K562 (cell line): ENCODE measurements at regions not wholly inside any gene's neighbourhood (a gene's known extent, or its start where the extent isn't known, plus 50 kb on each side); places are given as distances from the start of the nearest gene placed in this dataset.
"Not testable (repeated sequence)": the region's sequence is repeated elsewhere in the genome, so short reads cannot be mapped to it uniquely, and the experiment has no call there.

Experiments
- ATAC-seq: fragments of 200-7000 bp; cut with Tn5 transposase; 3 replicates; pipeline ENCODE4 v1.9.1; 2020; ENCODE audit warnings: moderate library complexity
- BruUV-seq: library from RNA; stranded (reverse); fragments of 400-500 nt; replicated peaks from 2 replicates; lab custom pipeline; 2021; lab: Mats Ljungman, UMichigan
- CTCF ChIA-PET: fragments of 300-600 bp; formaldehyde crosslinking; extraction: SDS; loops from one replicate; lab custom pipeline; 2021; ENCODE audit warnings: low intra/inter-chr PET ratio; lab: Yijun Ruan, JAX
- POLR2A ChIA-PET: fragments of 300-600, 350-650 bp; sonication (Branson Sonifier 250); formaldehyde crosslinking; extraction: SDS; loops from one replicate; lab custom pipeline; 2021; ENCODE audit warnings: antibody characterized with exemption, inconsistent platforms; lab: Yijun Ruan, JAX
- DNase-seq, 4 experiments: peaks; one replicate each; pipeline versions ENCODE4 v3.0.0 to v3.0.0-alpha.2; 2011 to 2018; ENCODE audit warnings: low spot score in 3 of 4, mixed read lengths in 3 of 4; ENCODE audit errors: extremely low read depth in 1 of 4
- FAIRE-seq: peaks from 2 replicates; lab custom pipeline; 2011; peaks lifted over from hg19 to GRCh38; lab: Jason Lieb, UNC
- H2AFZ ChIP-seq: 2 replicates; pipeline ENCODE4 v1.6.0; 2011; ENCODE audit warnings: low read depth, low read length, control low read depth, inconsistent platforms
- H3K27ac ChIP-seq: fragments of 200-600 bp; 3 replicates; pipeline ENCODE4 v1.8.0; 2011; ENCODE audit warnings: low read depth, mild to moderate bottlenecking, control low read depth, inconsistent platforms, low read length, moderate library complexity, mixed read lengths; ENCODE audit errors: extremely low read depth
- H3K27me3 ChIP-seq, 2 experiments: fragments of 300-600 bp in 1 of 2; 2 replicates in 1 of 2; 3 replicates in 1 of 2; pipeline versions ENCODE4 v1.6.0 to v1.8.0; 2011; ENCODE audit warnings: inconsistent platforms in 2 of 2, low read length in 2 of 2, mild to moderate bottlenecking in 1 of 2, mixed read lengths in 1 of 2, moderate library complexity in 1 of 2; ENCODE audit not compliant: control insufficient read depth in 2 of 2, insufficient read depth in 2 of 2
- H3K36me3 ChIP-seq: fragments of 300-600 bp; 3 replicates; pipeline ENCODE4 v1.8.0; 2011; ENCODE audit warnings: mild to moderate bottlenecking, low read length, inconsistent platforms; ENCODE audit not compliant: control insufficient read depth, insufficient read depth
- H3K4me1 ChIP-seq, 2 experiments: fragments of 200-600 bp in 1 of 2; replicated peaks in 1 of 2; 2 replicates in 1 of 2; 3 replicates in 1 of 2; pipeline versions ENCODE4 v1.5.1 to v1.8.0; 2011; ENCODE audit warnings: inconsistent platforms in 2 of 2, low read length in 2 of 2, mild to moderate bottlenecking in 1 of 2, mixed read lengths in 1 of 2, moderate library complexity in 1 of 2; ENCODE audit not compliant: control insufficient read depth in 2 of 2, insufficient read depth in 2 of 2
- H3K4me2 ChIP-seq: 2 replicates; pipeline ENCODE4 v1.6.1; 2011; ENCODE audit warnings: low read length, control low read depth, inconsistent platforms, mixed read lengths; ENCODE audit not compliant: insufficient read depth
- H3K4me3 ChIP-seq: fragments of 200-600 bp; sonication (generic), shearing (Covaris generic); 2 replicates; pipeline ENCODE4 v1.5.1; 2016; ENCODE audit warnings: control low read depth, inconsistent platforms
- H3K79me2 ChIP-seq: fragments of 200-600 bp; 3 replicates; pipeline ENCODE4 v1.8.0; 2011; ENCODE audit warnings: low read length, inconsistent platforms; ENCODE audit not compliant: control insufficient read depth, insufficient read depth
- H3K9ac ChIP-seq, 2 experiments: 2 replicates each; pipeline versions ENCODE4 v1.6.0 to v1.6.1; 2011; ENCODE audit warnings: low read depth in 2 of 2, low read length in 2 of 2, control low read depth in 1 of 2, inconsistent platforms in 1 of 2, mild to moderate bottlenecking in 1 of 2, mixed read lengths in 1 of 2; ENCODE audit not compliant: insufficient read depth in 1 of 2
- H3K9me1 ChIP-seq: one replicate; pipeline ENCODE4 v1.6.0; 2011; ENCODE audit warnings: inconsistent platforms, mild to moderate bottlenecking, low read length, moderate library complexity; ENCODE audit not compliant: control insufficient read depth, insufficient read depth
- H3K9me3 ChIP-seq: replicated peaks from 2 replicates; pipeline ENCODE4 v1.5.1; 2011; ENCODE audit warnings: low read depth, low read length, inconsistent platforms; ENCODE audit not compliant: control insufficient read depth, insufficient read depth
- H4K20me1 ChIP-seq: replicated peaks from 2 replicates; pipeline ENCODE4 v1.6.1; 2011; ENCODE audit warnings: low read length, inconsistent platforms, mixed read lengths; ENCODE audit not compliant: control insufficient read depth, insufficient read depth
- CREBBP ChIP-seq: IDR thresholded peaks from one replicate; pipeline ENCODE4 v1.6.1; 2012; ENCODE audit warnings: low read depth, mild to moderate bottlenecking, control low read depth, inconsistent platforms, low read length
- CTCF ChIP-seq, 3 experiments: IDR thresholded peaks in 2 of 3; conservative IDR thresholded peaks in 1 of 3; 2 replicates each; pipeline ENCODE4 v1.5.1; 2011 to 2012; ENCODE audit warnings: low read length in 3 of 3, mild to moderate bottlenecking in 3 of 3, control low read depth in 2 of 3, improper control_type of control experiment in 1 of 3, inconsistent platforms in 1 of 3, low read depth in 1 of 3, mixed read lengths in 1 of 3, moderate library complexity in 1 of 3; ENCODE audit not compliant: insufficient read depth in 2 of 3
- FOXJ3 ChIP-seq: sonication (generic); formaldehyde crosslinking; IDR thresholded peaks from 2 replicates; pipeline ENCODE4 v1.4.0; 2020; ENCODE audit warnings: mild to moderate bottlenecking, missing genetic modification reagents
- FOXK1 ChIP-seq: sonication (generic); formaldehyde crosslinking; IDR thresholded peaks from 2 replicates; pipeline ENCODE4 v1.8.0; 2022; ENCODE audit warnings: missing genetic modification reagents, mild to moderate bottlenecking, borderline replicate concordance
- RBFOX2 ChIP-seq: fragments of 200-400 bp; formaldehyde crosslinking; IDR thresholded peaks from 2 replicates; pipeline ENCODE4 v1.6.1; 2017; ENCODE audit warnings: low read depth, mild to moderate bottlenecking, low read length, moderate library complexity
- SMC3 ChIP-seq: conservative IDR thresholded peaks from 2 replicates; pipeline ENCODE4 v1.6.1; 2011; ENCODE audit warnings: low read depth, low read length, improper control_type of control experiment; ENCODE audit not compliant: insufficient read depth
- WGBS: fragments of 100-300 bp; shearing (Covaris generic); methylation state at CpG from one replicate; pipeline ENCODE4 v1.1.6; 2016; ENCODE audit warnings: low coverage, mixed read lengths; ENCODE audit not compliant: insufficient coverage; ENCODE audit errors: missing lambda C conversion rate; 5-methylcytosine and 5-hydroxymethylcytosine counted together
- in situ Hi-C: fragments of 300-500 bp; cut with MboI; formaldehyde crosslinking; loops from 4 replicates; pipeline ENCODE4 v1.15.0; 2018; ENCODE audit warnings: inconsistent platforms, mixed read lengths
- intact Hi-C: fragments of 100-400 bp; cut with micrococcal nuclease; formaldehyde crosslinking; loops from 2 replicates; pipeline ENCODE4 v1.14.2; 2022
- TF ChIP-seq, protein P1 (sequence below): IDR thresholded peaks from 2 replicates; pipeline ENCODE4 v1.6.1; 2011; ENCODE audit not compliant: insufficient read length; ENCODE audit errors: extremely low read depth

DNA sequence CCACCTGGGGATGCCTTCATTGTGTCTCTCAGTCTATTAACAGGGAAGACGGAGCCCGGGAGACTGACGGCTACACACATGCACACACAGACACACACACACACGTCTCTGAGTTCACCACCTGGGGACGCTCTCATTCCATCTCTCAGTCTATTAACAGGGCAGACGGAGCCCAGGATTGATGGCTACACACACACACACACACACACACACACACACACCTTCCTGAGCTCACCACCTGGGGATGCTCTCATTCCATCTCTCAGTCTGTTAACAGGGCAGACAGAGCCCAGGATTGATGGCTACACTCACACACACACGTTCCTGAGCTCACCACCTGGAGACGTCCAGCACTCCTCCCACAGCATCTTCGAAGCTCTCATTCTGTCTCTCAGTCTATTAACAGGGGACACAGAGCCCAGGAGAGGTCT is 143.9 kb downstream of the OR4M2 start:
- H2AFZ ChIP-seq, result no peak overlapping the region
- WGBS, result 0% methylated on average over 9 of the region's 9 CpGs
- intact Hi-C loops (no loop called here), in situ Hi-C loops (no loop called here)
- H3K36me3 ChIP-seq, result no peaks in the 10 kb centered on the region
- no peaks in the 10 kb centered on the region for H3K79me2 ChIP-seq
- TF ChIP-seq, protein P1, sequence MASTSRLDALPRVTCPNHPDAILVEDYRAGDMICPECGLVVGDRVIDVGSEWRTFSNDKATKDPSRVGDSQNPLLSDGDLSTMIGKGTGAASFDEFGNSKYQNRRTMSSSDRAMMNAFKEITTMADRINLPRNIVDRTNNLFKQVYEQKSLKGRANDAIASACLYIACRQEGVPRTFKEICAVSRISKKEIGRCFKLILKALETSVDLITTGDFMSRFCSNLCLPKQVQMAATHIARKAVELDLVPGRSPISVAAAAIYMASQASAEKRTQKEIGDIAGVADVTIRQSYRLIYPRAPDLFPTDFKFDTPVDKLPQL, result no peak
- TF ChIP-seq FOXK1 (CRISPR knock-in tag) (no peak), CTCF (IDR thresholded peaks at IDR 0.05 in 2 of 3, conservative IDR thresholded peaks at IDR 0.05 in 1 of 3; ENCODE audit: insufficient read depth in 2 of 3, low read depth in 1 of 3, low read length in 3 of 3) (peak; percentile 7 to 29 (median 21); a peak in 2 of 6 replicates), RBFOX2 (no peak), SMC3 (0 out of 2 replicates have a peak, but pooled peaks have one; percentile 4), FOXJ3 (no peak), CREBBP (no peak)
- H3K27me3 ChIP-seq, result peaks cover 4% of the 10 kb centered on the region in 2 experiments; a peak in 3 of 5 replicates
- ATAC-seq, result peak; percentile 8; the same call in 1 of the 3 replicates
- BruUV-seq, result no TSS peak
- no peak overlapping the region for H3K4me3 ChIP-seq
- no peaks in the 10 kb centered on the region; the same call in 1 of the 2 replicates for H3K9me3 ChIP-seq
- peak in 1 of 4 experiments; percentile 24 for DNase-seq
- CTCF ChIA-PET, result interaction anchor here (4.6 kb wide), 1 partner anchor 1867 kb away, joined by 43 read pairs; no protein-coding TSS in a partner anchor
- no peaks in the 10 kb centered on the region for H4K20me1 ChIP-seq
- H3K4me1 ChIP-seq, result no peaks in the 10 kb centered on the region
- POLR2A ChIA-PET, result interaction anchor here (0.6 kb wide), 1 partner anchor 24 kb away, joined by 3 read pairs; no protein-coding TSS in a partner anchor
- H3K9me1 ChIP-seq, result no peaks in the 10 kb centered on the region
- no peak overlapping the region for H3K27ac ChIP-seq
- H3K4me2 ChIP-seq, result no peak overlapping the region
- no peak for FAIRE-seq
- H3K9ac ChIP-seq, result no peak overlapping the region

GRCh38 chr15:22224961-22225360 is 144.6 kb downstream of the OR4M2 start:
- intact Hi-C loops, H2AFZ ChIP-seq, DNase-seq, H4K20me1 ChIP-seq, H3K9ac ChIP-seq, H3K27me3 ChIP-seq, H3K4me1 ChIP-seq, H3K36me3 ChIP-seq, FAIRE-seq, ATAC-seq, H3K9me3 ChIP-seq, H3K79me2 ChIP-seq, H3K4me2 ChIP-seq, H3K4me3 ChIP-seq, H3K9me1 ChIP-seq, H3K27ac ChIP-seq, BruUV-seq: not testable (repeated sequence)
- 3% methylated on average over 5 of the region's 7 CpGs for WGBS
- ChIA-PET CTCF (interaction anchor here (4.6 kb wide), 1 partner anchor 1868 kb away, joined by 43 read pairs; no protein-coding TSS in a partner anchor), POLR2A (interaction anchor here (0.6 kb wide), 1 partner anchor 24 kb away, joined by 3 read pairs; no protein-coding TSS in a partner anchor)
- in situ Hi-C loops, result loop anchor here (5.0 to 25.0 kb wide), 2 partner anchors 453 to 1438 kb away; no protein-coding TSS in a partner anchor
